K562 (cell line): ENCODE measurements at regions not wholly inside any gene's neighbourhood (a gene's known extent, or its start where the extent isn't known, plus 50 kb on each side); places are given as distances from the start of the nearest gene placed in this dataset.

ENCODE experiments used
- ATAC-seq: fragments of 200-7000 bp; cut with Tn5 transposase; 3 replicates; pipeline ENCODE4 v1.9.1; 2020; ENCODE audit warnings: moderate library complexity
- BruUV-seq: library from RNA; stranded (reverse); fragments of 400-500 nt; replicated peaks from 2 replicates; lab custom pipeline; 2021; lab: Mats Ljungman, UMichigan
- CTCF ChIA-PET: fragments of 300-600 bp; formaldehyde crosslinking; extraction: SDS; loops from one replicate; lab custom pipeline; 2021; ENCODE audit warnings: low intra/inter-chr PET ratio; lab: Yijun Ruan, JAX
- POLR2A ChIA-PET: fragments of 300-600, 350-650 bp; sonication (Branson Sonifier 250); formaldehyde crosslinking; extraction: SDS; loops from one replicate; lab custom pipeline; 2021; ENCODE audit warnings: antibody characterized with exemption, inconsistent platforms; lab: Yijun Ruan, JAX
- DNase-seq, 4 experiments: peaks; one replicate each; pipeline versions ENCODE4 v3.0.0 to v3.0.0-alpha.2; 2011 to 2018; ENCODE audit warnings: low spot score in 3 of 4, mixed read lengths in 3 of 4; ENCODE audit errors: extremely low read depth in 1 of 4
- FAIRE-seq: peaks from 2 replicates; lab custom pipeline; 2011; peaks lifted over from hg19 to GRCh38; lab: Jason Lieb, UNC
- H2AFZ ChIP-seq: 2 replicates; pipeline ENCODE4 v1.6.0; 2011; ENCODE audit warnings: low read depth, low read length, control low read depth, inconsistent platforms
- H3K27ac ChIP-seq: fragments of 200-600 bp; 3 replicates; pipeline ENCODE4 v1.8.0; 2011; ENCODE audit warnings: low read depth, mild to moderate bottlenecking, control low read depth, inconsistent platforms, low read length, moderate library complexity, mixed read lengths; ENCODE audit errors: extremely low read depth
- H3K27me3 ChIP-seq, 2 experiments: fragments of 300-600 bp in 1 of 2; 2 replicates in 1 of 2; 3 replicates in 1 of 2; pipeline versions ENCODE4 v1.6.0 to v1.8.0; 2011; ENCODE audit warnings: inconsistent platforms in 2 of 2, low read length in 2 of 2, mild to moderate bottlenecking in 1 of 2, mixed read lengths in 1 of 2, moderate library complexity in 1 of 2; ENCODE audit not compliant: control insufficient read depth in 2 of 2, insufficient read depth in 2 of 2
- H3K36me3 ChIP-seq: fragments of 300-600 bp; 3 replicates; pipeline ENCODE4 v1.8.0; 2011; ENCODE audit warnings: mild to moderate bottlenecking, low read length, inconsistent platforms; ENCODE audit not compliant: control insufficient read depth, insufficient read depth
- H3K4me1 ChIP-seq, 2 experiments: fragments of 200-600 bp in 1 of 2; replicated peaks in 1 of 2; 2 replicates in 1 of 2; 3 replicates in 1 of 2; pipeline versions ENCODE4 v1.5.1 to v1.8.0; 2011; ENCODE audit warnings: inconsistent platforms in 2 of 2, low read length in 2 of 2, mild to moderate bottlenecking in 1 of 2, mixed read lengths in 1 of 2, moderate library complexity in 1 of 2; ENCODE audit not compliant: control insufficient read depth in 2 of 2, insufficient read depth in 2 of 2
- H3K4me2 ChIP-seq: 2 replicates; pipeline ENCODE4 v1.6.1; 2011; ENCODE audit warnings: low read length, control low read depth, inconsistent platforms, mixed read lengths; ENCODE audit not compliant: insufficient read depth
- H3K4me3 ChIP-seq: fragments of 200-600 bp; sonication (generic), shearing (Covaris generic); 2 replicates; pipeline ENCODE4 v1.5.1; 2016; ENCODE audit warnings: control low read depth, inconsistent platforms
- H3K79me2 ChIP-seq: fragments of 200-600 bp; 3 replicates; pipeline ENCODE4 v1.8.0; 2011; ENCODE audit warnings: low read length, inconsistent platforms; ENCODE audit not compliant: control insufficient read depth, insufficient read depth
- H3K9ac ChIP-seq, 2 experiments: 2 replicates each; pipeline versions ENCODE4 v1.6.0 to v1.6.1; 2011; ENCODE audit warnings: low read depth in 2 of 2, low read length in 2 of 2, control low read depth in 1 of 2, inconsistent platforms in 1 of 2, mild to moderate bottlenecking in 1 of 2, mixed read lengths in 1 of 2; ENCODE audit not compliant: insufficient read depth in 1 of 2
- H3K9me1 ChIP-seq: one replicate; pipeline ENCODE4 v1.6.0; 2011; ENCODE audit warnings: inconsistent platforms, mild to moderate bottlenecking, low read length, moderate library complexity; ENCODE audit not compliant: control insufficient read depth, insufficient read depth
- H3K9me3 ChIP-seq: replicated peaks from 2 replicates; pipeline ENCODE4 v1.5.1; 2011; ENCODE audit warnings: low read depth, low read length, inconsistent platforms; ENCODE audit not compliant: control insufficient read depth, insufficient read depth
- H4K20me1 ChIP-seq: replicated peaks from 2 replicates; pipeline ENCODE4 v1.6.1; 2011; ENCODE audit warnings: low read length, inconsistent platforms, mixed read lengths; ENCODE audit not compliant: control insufficient read depth, insufficient read depth
- BDP1 ChIP-seq: IDR thresholded peaks from 3 replicates; pipeline ENCODE4 v1.6.1; 2011; ENCODE audit not compliant: insufficient read length, insufficient read depth
- BRD9 ChIP-seq: fragments of 450-650 bp; IDR thresholded peaks from 2 replicates; pipeline ENCODE4 v1.6.1; 2018; ENCODE audit warnings: low read depth; ENCODE audit not compliant: partially characterized antibody
- CREB3 ChIP-seq: fragments of 450-650 bp; conservative IDR thresholded peaks from 2 replicates; pipeline ENCODE4 v1.6.1; 2016; ENCODE audit warnings: missing genetic modification characterization, low read depth, mild to moderate bottlenecking, missing compliant biosample characterization, moderate library complexity
- HDAC6 ChIP-seq: IDR thresholded peaks from 2 replicates; pipeline ENCODE4 v1.6.1; 2012; ENCODE audit warnings: low read depth, mild to moderate bottlenecking, control low read depth, inconsistent platforms, low read length, moderate library complexity
- IFI16 ChIP-seq: fragments of 250-450 bp; sonication (Bioruptor Pico); IDR thresholded peaks from 2 replicates; pipeline ENCODE4 v2.1.2; 2022; ENCODE audit warnings: mild to moderate bottlenecking, inconsistent platforms
- IRF2 ChIP-seq: sonication (generic); formaldehyde crosslinking; IDR thresholded peaks from 2 replicates; pipeline ENCODE4 v1.8.1; 2022; ENCODE audit warnings: mild to moderate bottlenecking, missing genetic modification reagents
- KHSRP ChIP-seq: fragments of 450-650 bp; IDR thresholded peaks from 2 replicates; pipeline ENCODE4 v1.6.1; 2017
- NFE2L1 ChIP-seq: fragments of 450-650 bp; IDR thresholded peaks from 2 replicates; pipeline ENCODE4 v1.6.1; 2016; ENCODE audit warnings: missing genetic modification characterization, low read depth, mild to moderate bottlenecking, missing compliant biosample characterization, moderate library complexity, borderline replicate concordance
- NR2C1 ChIP-seq, 2 experiments: fragments of 450-650 bp; IDR thresholded peaks; 2 replicates each; pipeline ENCODE4 v1.6.1; 2017; ENCODE audit warnings: mild to moderate bottlenecking in 2 of 2, antibody characterized with exemption in 1 of 2, inconsistent platforms in 1 of 2, missing compliant biosample characterization in 1 of 2, missing genetic modification characterization in 1 of 2
- PBX2 ChIP-seq, 2 experiments: IDR thresholded peaks in 1 of 2; conservative IDR thresholded peaks in 1 of 2; 2 replicates each; pipeline ENCODE4 v1.6.1; 2016; ENCODE audit warnings: low read depth in 2 of 2, mild to moderate bottlenecking in 1 of 2, missing compliant biosample characterization in 1 of 2, missing genetic modification characterization in 1 of 2, moderate library complexity in 1 of 2
- RBBP5 ChIP-seq: fragments of 200-600 bp; sonication (generic); IDR thresholded peaks from 2 replicates; pipeline ENCODE4 v1.6.1; 2012; ENCODE audit warnings: borderline replicate concordance, mild to moderate bottlenecking, low read length, control low read depth, inconsistent platforms; ENCODE audit not compliant: insufficient read depth, poor library complexity, severe bottlenecking
- SAFB2 ChIP-seq: fragments of 200-400 bp; formaldehyde crosslinking; IDR thresholded peaks from 2 replicates; pipeline ENCODE4 v1.6.1; 2018; ENCODE audit warnings: borderline replicate concordance, low read length, low read depth, moderate library complexity; ENCODE audit not compliant: severe bottlenecking
- U2AF1 ChIP-seq: fragments of 200-400 bp; formaldehyde crosslinking; optimal IDR thresholded peaks from 2 replicates; pipeline ENCODE3; 2017; ENCODE audit warnings: mild to moderate bottlenecking, low read depth, low read length, moderate library complexity
- XRCC5 ChIP-seq: fragments of 200-400 bp; formaldehyde crosslinking; IDR thresholded peaks from 2 replicates; pipeline ENCODE4 v1.6.1; 2017; ENCODE audit warnings: low read depth, mild to moderate bottlenecking, low read length
- ZNF217 ChIP-seq: sonication (generic); formaldehyde crosslinking; IDR thresholded peaks from 2 replicates; pipeline ENCODE4 v1.8.0; 2022; ENCODE audit warnings: mild to moderate bottlenecking, missing genetic modification reagents
- ZNF253 ChIP-seq: fragments of 250-450 bp; sonication (Bioruptor Pico); conservative IDR thresholded peaks from 2 replicates; pipeline ENCODE4 v1.6.1; 2021; ENCODE audit warnings: mild to moderate bottlenecking
- ZNF444 ChIP-seq: fragments of 250-450 bp; sonication (Bioruptor Pico); IDR thresholded peaks from 2 replicates; pipeline ENCODE4 v1.4.0; 2020; ENCODE audit warnings: mild to moderate bottlenecking, moderate library complexity
- ZNF583 ChIP-seq: fragments of 250-450 bp; sonication (Bioruptor Pico); IDR thresholded peaks from 2 replicates; pipeline ENCODE4 v1.4.0; 2020
- WGBS: fragments of 100-300 bp; shearing (Covaris generic); methylation state at CpG from one replicate; pipeline ENCODE4 v1.1.6; 2016; ENCODE audit warnings: low coverage, mixed read lengths; ENCODE audit not compliant: insufficient coverage; ENCODE audit errors: missing lambda C conversion rate; 5-methylcytosine and 5-hydroxymethylcytosine counted together
- in situ Hi-C: fragments of 300-500 bp; cut with MboI; formaldehyde crosslinking; loops from 4 replicates; pipeline ENCODE4 v1.15.0; 2018; ENCODE audit warnings: inconsistent platforms, mixed read lengths
- intact Hi-C: fragments of 100-400 bp; cut with micrococcal nuclease; formaldehyde crosslinking; loops from 2 replicates; pipeline ENCODE4 v1.14.2; 2022

- CTCF ChIA-PET: no interaction called here
- POLR2A ChIA-PET: no interaction called here
- no peak for TF ChIP-seq ZNF217
- no peak for TF ChIP-seq BDP1
- TF ChIP-seq ZNF253: no peak
- TF ChIP-seq CREB3 (tag): no peak
- no peak for TF ChIP-seq IFI16 (CRISPR knock-in tag)
- no peak for TF ChIP-seq SAFB2
- no peak for TF ChIP-seq XRCC5
- TF ChIP-seq ZNF444 (CRISPR knock-in tag): no peak
- no peak for TF ChIP-seq ZNF583
- no peak for TF ChIP-seq KHSRP
- TF ChIP-seq IRF2: no peak
- TF ChIP-seq PBX2 (CRISPR knock-in tag; IDR thresholded peaks at IDR 0.05; ENCODE audit: low read depth): no peak
- no peak for TF ChIP-seq PBX2 (tag; conservative IDR thresholded peaks at IDR 0.05; ENCODE audit: low read depth)
- no peak for TF ChIP-seq NR2C1 (IDR thresholded peaks at IDR 0.05)
- TF ChIP-seq NR2C1 (tag; IDR thresholded peaks at IDR 0.05): no peak
- TF ChIP-seq HDAC6: no peak
- TF ChIP-seq BRD9: no peak
- TF ChIP-seq U2AF1: no peak
- no peak for TF ChIP-seq NFE2L1
- no peak for TF ChIP-seq RBBP5
Observed at GRCh38 chr2:204166961-204167360, 230.4 kb downstream of the ICOS start.

More at GRCh38 chr2:204166961-204167360, 230.4 kb downstream of the ICOS start:
- intact Hi-C loops: no loop called here
- ATAC-seq (no peak), DNase-seq (no peak), FAIRE-seq (no peak)
- H3K4me2 ChIP-seq: no peak overlapping the region
- H3K4me1 ChIP-seq: no peaks in the 10 kb centered on the region
- no peak overlapping the region for H3K27ac ChIP-seq
- in situ Hi-C loops: no loop called here
- 0% methylated on average over 3 of the region's 3 CpGs for WGBS
- H4K20me1 ChIP-seq: no peaks in the 10 kb centered on the region
- H3K36me3 ChIP-seq: no peaks in the 10 kb centered on the region
- no peaks in the 10 kb centered on the region for H3K79me2 ChIP-seq
- no TSS peak for BruUV-seq
- no peaks in the 10 kb centered on the region for H3K9me3 ChIP-seq
- H3K27me3 ChIP-seq: peaks cover 0 to 5% of the 10 kb centered on the region in 2 experiments; a peak in 2 of 5 replicates
- H3K9ac ChIP-seq: no peak overlapping the region
- no peaks in the 10 kb centered on the region for H3K9me1 ChIP-seq
- no peak overlapping the region for H3K4me3 ChIP-seq
- H2AFZ ChIP-seq: no peak overlapping the region
